ENCODE measurements at regions not wholly inside any gene's neighbourhood (a gene's known extent, or its start where the extent isn't known, plus 50 kb on each side); places are given as distances from the start of the nearest gene placed in this dataset.
"Not testable (repeated sequence)": the region's sequence is repeated elsewhere in the genome, so short reads cannot be mapped to it uniquely, and the experiment has no call there.

GRCh38 chr12:67077617-67078016, 191.5 kb upstream of the CAND1 start:
- DNase-seq (ENCODE audit: low read depth): peak; percentile 33

DNA sequence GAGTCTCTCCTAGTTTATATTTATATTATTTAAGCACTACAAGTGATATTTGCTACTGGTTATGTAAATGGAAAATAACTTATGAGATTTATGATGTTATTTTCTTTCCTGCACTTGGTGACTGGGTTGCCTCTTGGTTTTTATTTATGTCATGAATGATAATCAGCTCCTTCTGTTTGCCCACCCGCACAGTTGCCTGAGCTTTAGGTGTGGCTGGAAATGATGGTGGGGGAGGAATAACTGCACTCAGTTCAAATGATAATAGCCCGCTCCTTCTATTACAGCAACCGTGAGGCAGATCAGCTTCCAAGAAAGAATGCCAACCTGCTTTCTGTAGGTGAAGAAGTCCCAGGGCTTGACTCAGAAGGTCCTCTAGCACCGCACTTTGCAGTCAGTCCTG, 190.2 kb upstream of the CAND1 start:
- no peak for DNase-seq (ENCODE audit: low read depth)

- DNase-seq (ENCODE audit: low read depth): no peak
Observed at GRCh38 chr12:67080637-67081036, 188.5 kb upstream of the CAND1 start.

DNA sequence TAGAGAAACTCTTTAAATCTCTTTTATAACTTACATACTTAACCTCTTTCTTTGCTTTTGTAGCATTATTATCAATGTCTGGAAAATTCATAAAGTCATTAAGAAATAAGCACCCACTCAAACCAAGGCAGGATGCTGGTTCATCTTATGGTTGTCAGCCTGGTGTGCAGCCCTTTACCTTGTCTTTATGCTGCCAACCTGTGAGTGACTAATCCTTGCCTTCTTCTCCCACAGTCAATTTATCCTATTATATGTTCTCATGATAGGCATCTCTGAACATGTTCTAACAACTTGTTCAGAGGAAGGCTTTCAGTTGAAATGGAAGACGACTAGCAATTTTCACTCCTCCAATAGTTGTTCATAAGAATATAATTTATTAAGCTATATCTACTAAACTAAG, 186.9 kb upstream of the CAND1 start:
- no peak for DNase-seq (ENCODE audit: low read depth)

DNA sequence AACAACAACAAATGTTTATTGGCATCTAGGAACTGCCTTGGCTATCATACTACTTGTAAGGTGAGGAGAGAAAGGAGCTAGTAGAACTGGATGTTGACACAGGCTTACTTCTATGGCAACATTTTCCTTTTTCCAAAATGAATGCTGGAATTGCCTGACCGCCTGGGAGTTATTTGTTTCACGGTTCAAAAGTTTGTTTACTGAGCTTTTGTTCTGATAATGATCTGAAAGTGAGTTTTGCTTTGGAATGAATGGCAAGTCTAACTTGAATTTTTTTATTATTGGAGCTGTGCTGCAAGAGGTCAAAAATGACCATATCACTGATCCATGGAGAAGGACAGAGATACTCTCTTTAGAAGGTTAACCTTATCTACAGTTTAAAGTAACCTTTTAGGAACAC, 183.5 kb upstream of the CAND1 start:
- DNase-seq (ENCODE audit: low read depth): no peak

DNA sequence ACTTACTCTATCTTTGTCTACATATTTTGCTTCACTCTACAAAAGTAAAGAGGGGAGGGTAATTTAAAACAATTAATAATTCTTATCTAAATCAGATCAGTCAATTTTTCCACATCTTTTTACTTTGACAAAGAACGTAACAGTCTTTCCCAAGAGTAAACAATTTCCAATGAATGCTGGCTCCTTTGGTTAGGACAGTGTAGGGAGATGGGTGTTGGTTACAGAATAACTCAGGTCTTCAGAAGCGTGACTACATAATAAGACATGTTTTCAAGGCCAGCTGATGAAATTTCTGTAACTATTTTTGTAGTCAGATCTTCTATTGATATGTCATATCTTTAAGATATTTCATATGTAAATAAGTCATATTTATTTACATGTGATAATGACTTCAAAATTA, 183.0 kb upstream of the CAND1 start:
- no peak for DNase-seq (ENCODE audit: low read depth)

GRCh38 chr12:67088401-67089118, 180.6 kb upstream of the CAND1 start:
- no peak for DNase-seq (ENCODE audit: low read depth)

GRCh38 chr12:67091204-67091603, 178.0 kb upstream of the CAND1 start:
- no peak for DNase-seq (ENCODE audit: low read depth)

DNA sequence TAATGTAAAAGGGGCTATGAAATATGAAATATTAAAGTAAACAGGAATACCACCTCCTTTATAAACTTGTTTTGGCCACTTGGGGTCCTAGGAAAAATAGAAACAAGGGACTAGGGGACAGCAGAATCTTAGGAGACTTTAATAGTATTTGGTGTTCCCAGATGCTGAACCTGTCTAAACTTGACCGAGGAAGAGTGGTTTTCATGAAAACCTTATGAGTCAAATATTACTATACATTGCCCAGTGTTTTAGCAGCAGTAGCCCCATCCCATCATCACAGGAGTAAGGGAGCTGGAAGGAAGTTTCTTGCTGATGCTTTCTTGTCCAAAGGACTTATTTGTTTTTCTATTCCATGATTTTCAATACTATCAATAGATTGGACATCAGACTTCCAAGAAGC, 177.5 kb upstream of the CAND1 start:
- no peak for DNase-seq (ENCODE audit: low read depth)

DNA sequence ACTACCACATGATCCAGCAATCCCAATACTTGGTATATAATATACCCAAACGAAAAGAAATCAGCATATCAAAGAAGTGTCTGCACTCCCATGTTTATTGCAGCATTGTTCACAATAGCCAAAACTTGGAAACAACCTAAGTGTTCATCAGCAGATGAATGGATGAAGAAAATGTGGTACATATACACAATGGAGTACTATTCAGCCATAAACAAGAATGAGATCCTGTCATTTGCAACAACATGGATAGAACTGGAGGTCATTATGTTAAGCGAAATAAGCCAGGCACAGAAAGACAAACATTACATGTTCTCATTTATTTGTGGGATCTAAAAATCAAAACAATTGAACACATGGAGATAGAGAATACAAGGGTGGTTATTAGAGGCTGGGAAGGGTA, 176.2 kb upstream of the CAND1 start:
- DNase-seq (ENCODE audit: low read depth): not testable (repeated sequence)

- DNase-seq (ENCODE audit: low read depth): no peak
Observed at GRCh38 chr12:67096533-67097318, 172.4 kb upstream of the CAND1 start.

DNA sequence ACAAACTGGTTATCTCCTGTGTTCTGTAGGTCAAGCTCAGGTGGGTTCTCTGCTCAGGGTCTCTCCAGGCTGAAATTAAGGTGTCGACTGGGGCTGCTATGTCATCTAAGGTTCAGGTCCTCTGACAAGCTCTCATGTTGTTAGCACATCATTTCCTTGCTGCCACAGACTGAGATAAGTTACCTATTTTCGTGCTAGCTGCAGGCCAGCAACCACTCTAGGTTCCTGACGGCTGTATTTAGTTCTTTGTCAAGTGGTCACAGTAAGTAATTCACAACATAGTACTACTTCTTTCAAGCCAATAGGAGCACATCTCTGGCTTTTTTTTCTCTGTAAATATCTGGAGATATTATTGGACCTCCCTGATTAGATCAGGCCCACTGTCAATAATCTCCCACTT, 169.3 kb upstream of the CAND1 start:
- no peak for DNase-seq (ENCODE audit: low read depth)

- DNase-seq (ENCODE audit: low read depth): no peak
Observed at GRCh38 chr12:67103521-67103920, 165.6 kb upstream of the CAND1 start.

GRCh38 chr12:67107235-67107634, 161.9 kb upstream of the CAND1 start:
- DNase-seq (ENCODE audit: low read depth): no peak

- no peak for DNase-seq (ENCODE audit: low read depth)
Observed at GRCh38 chr12:67107751-67108269, 161.3 kb upstream of the CAND1 start.

DNA sequence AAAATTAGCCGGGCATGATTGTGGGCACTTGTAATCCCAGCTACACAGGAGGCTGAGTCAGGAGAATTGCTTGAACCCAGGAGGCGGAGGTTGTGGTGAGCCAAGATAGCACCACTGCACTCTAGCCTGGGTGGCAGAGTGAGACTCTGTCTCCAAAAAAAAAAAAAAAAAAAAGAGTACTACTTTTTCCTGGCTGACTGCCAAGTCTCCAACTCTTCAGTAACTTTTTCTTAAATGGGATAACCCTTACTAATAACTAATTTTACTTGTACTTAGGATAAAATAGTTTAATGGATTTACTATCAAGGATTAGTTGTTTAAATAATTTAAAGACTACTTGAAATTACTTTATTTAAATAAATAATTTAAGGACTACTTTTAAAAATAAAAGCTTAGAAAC, 158.8 kb upstream of the CAND1 start:
- not testable (repeated sequence) for DNase-seq (ENCODE audit: low read depth)

DNA sequence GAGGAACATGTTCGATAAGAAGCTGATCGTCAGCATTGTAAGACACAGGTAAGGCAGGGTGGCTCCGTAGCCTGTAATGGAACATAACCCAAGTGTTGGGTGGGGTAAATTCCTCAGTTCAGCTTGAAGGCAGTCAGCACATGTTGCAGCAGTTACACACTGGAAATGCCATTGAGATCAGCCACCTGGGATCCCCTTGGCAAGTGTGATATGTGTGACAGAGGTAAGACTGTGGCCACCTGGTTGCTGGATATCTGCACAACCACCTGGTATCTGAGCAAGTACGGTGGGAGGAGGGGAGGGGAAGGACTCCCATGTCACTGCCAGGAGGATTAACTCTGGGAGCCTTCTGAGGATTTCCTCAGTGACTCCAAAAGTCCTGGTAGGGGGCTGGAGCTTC, 158.0 kb upstream of the CAND1 start:
- DNase-seq (ENCODE audit: low read depth): no peak

- DNase-seq (ENCODE audit: low read depth): no peak
Observed at GRCh38 chr12:67112586-67112985, 156.6 kb upstream of the CAND1 start.

DNA sequence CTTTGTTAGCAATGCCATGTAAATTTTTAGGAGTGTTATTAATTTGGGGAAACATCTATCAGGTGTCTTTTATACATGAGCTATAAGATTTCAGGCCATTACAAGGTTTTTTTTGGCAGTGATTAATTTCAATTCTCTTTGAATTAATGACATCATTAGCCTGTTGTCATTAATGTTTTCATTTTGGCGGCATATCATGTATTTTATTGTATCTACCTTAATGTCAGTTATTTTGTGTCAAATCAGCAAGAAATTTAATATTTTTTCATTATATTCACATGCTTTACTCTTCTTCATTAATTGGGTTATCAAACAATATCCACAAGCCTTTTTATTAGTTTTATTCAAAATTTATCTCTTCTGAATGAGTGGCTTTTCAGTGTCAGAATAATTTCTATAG, 153.0 kb upstream of the CAND1 start:
- no peak for DNase-seq (ENCODE audit: low read depth)

DNA sequence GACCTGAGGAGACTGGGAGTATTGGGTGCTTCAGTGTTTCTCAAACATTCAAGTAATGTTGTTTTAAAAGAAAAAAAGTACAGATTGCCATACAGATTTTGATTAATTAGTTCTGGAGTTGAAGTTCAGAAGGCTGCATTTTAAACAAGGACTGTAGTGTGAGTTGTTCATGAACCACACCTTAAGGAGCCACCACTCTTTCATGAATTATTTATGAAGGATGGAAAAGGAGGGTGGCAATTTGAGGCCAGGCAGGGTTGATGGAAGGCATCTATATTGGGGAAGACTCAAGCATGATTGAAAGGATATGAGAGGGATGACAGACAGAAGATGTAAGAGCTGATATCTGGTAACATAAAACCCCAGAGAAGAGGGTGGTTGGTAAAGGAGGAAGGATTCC, 146.6 kb upstream of the CAND1 start:
- DNase-seq (ENCODE audit: low read depth): no peak

DNA sequence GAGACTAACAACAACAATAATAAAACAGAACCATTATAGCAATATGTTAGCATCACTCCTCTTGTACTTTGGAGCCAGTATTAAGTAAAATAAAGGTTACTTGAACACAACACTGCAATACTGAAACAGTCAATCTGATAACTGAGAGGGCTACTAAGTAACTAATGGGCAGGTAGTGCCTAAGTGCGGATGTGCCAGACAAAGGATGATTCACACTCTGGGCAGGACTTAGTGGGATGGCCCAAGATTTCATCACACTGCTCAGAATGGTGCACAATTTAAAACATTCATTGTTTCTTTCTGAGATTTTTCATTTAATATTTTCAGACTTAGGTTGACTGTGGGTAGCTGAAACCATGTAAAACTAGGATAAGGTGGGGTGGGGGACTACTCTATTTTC, 131.9 kb upstream of the CAND1 start:
- no peak for DNase-seq (ENCODE audit: low read depth)

DNA sequence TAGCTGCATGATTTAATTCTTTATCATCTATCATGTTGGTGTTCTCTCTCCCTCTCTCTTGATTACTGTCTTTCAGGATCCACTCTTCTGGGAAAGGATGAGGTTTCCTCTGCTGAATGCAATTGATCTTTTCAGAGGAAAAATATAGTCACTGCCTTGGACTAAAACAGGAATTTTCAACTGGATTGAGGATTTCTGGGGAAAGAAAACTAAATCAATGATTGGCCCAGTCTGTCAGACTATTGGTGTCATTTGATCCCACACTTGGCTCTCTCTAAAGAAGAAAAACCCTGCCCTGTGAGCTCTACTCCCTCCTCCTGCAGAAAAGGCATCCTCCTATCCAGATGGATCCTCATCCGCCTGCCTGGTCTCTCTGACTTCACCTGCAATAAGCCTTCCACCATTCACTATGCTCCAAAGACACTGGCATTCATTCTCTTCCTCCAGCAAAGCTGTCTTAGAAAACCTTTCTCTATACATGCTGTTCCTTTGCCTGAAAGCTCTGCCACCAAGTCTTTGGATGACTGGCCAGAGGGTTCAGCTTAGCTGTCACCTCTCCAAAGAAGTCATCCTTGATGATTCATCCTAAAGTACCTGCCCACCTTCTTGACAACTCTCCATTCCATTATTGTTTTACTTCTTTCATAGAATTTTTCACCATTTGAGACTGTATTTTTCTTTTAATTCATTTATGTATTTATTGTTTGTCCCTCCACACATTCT, 127.7 kb upstream of the CAND1 start:
- DNase-seq (ENCODE audit: low read depth): no peak

Measured in LHCN-M2 (cell line).